ENCODE measurements at regions not wholly inside any gene's neighbourhood (a gene's known extent, or its start where the extent isn't known, plus 50 kb on each side); places are given as distances from the start of the nearest gene placed in this dataset.

DNA sequence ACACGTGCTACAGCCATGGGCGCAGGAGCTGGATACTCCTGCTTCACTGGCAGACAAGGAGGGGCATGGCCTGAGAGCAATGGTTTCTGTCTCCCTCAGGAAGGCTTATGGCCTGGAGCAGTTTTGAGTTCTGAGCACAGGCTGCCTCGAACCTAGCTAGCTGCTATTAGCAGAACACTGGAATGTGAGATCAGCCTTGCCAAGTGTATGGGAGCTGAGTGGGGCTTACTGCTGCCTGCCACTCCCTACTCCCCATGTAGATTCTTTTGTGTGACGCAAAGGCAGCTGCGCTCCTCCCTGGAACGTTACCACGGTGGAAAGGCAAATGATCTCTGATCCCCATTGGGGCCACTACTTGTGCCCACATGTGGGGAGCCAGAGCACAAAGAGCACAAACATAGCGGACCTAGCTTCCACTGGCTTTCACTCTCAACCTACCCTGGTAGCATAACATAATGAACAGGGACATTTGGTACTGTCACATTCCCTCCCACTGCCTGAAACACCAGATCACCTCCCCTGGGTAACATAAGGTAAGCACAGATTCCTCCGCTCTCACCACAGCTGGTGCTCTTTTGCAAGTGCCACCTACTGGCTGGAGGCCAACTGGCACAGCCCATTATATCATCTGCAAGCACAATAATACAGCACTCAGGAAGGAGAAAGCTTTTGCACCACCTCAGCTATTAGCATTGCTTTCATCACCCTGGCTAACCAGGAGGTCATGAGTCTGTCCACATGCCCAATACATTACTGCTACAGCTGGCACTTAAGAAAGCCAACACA, 84.6 kb upstream of the GUCY1A2 start:
- no peak for DNase-seq (ENCODE audit: extremely low read depth, insufficient read length)
- H3K4me3 ChIP-seq (replicated peaks; ENCODE audit: low read depth, low read length) = no peak overlapping the region
- H3K36me3 ChIP-seq (ENCODE audit: control insufficient read depth, insufficient read depth, low read length) = no peaks in the 10 kb centered on the region
- H3K27me3 ChIP-seq (replicated peaks; ENCODE audit: control insufficient read depth, insufficient read depth, low read length) = no peaks in the 10 kb centered on the region
- TF ChIP-seq, protein P1, sequence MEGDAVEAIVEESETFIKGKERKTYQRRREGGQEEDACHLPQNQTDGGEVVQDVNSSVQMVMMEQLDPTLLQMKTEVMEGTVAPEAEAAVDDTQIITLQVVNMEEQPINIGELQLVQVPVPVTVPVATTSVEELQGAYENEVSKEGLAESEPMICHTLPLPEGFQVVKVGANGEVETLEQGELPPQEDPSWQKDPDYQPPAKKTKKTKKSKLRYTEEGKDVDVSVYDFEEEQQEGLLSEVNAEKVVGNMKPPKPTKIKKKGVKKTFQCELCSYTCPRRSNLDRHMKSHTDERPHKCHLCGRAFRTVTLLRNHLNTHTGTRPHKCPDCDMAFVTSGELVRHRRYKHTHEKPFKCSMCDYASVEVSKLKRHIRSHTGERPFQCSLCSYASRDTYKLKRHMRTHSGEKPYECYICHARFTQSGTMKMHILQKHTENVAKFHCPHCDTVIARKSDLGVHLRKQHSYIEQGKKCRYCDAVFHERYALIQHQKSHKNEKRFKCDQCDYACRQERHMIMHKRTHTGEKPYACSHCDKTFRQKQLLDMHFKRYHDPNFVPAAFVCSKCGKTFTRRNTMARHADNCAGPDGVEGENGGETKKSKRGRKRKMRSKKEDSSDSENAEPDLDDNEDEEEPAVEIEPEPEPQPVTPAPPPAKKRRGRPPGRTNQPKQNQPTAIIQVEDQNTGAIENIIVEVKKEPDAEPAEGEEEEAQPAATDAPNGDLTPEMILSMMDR (IDR thresholded peaks at IDR 0.05; ENCODE audit: insufficient read depth, low read length, poor library complexity, severe bottlenecking) = peak; percentile 23

DNA sequence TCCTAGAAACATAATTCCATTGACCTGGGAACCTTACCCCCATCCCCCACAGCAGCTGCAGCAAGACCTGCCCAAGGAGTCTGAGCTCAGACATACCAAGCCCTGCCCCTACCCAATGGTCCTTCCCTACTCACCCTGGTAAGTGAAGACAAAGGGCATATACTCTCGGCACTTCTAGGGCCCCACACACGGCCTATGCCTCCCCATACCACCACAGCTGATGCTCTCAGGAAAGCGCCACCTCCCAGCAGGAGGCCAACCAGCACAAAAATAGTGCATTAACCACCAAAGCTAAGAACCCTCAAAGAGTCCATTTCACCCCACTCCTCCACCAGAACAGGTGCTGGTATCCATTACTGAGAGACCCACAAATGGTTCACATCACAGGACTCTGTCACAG, 74.4 kb upstream of the GUCY1A2 start:
- TF ChIP-seq, protein P1 (IDR thresholded peaks at IDR 0.05; ENCODE audit: insufficient read depth, low read length, poor library complexity, severe bottlenecking) = no peak
- H3K27me3 ChIP-seq (replicated peaks; ENCODE audit: control insufficient read depth, insufficient read depth, low read length) = no peaks in the 10 kb centered on the region
- no peaks in the 10 kb centered on the region for H3K36me3 ChIP-seq (ENCODE audit: control insufficient read depth, insufficient read depth, low read length)
- no peak for DNase-seq (ENCODE audit: extremely low read depth, insufficient read length)
- no peak overlapping the region for H3K4me3 ChIP-seq (replicated peaks; ENCODE audit: low read depth, low read length)

DNA sequence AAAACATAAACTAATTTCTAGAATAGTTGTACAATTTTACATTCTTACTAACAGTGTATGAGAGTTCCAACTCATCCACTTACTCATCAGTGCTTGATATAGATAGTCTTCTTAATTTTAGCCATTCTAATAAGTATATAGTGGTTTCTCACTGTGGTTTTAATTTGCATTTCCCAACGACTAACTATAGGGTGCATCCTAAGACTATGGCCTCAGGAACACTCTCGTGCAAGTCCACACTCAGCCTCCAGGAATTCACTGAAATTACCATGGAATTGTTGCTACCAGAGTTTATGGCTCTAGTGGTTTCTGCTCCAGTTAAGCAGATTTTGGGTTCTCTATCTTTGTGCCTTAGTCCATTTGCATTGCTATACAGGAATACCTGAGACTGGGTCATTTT, 60.1 kb upstream of the GUCY1A2 start:
- TF ChIP-seq, protein P1 (IDR thresholded peaks at IDR 0.05; ENCODE audit: insufficient read depth, low read length, poor library complexity, severe bottlenecking) = no peak
- H3K36me3 ChIP-seq (ENCODE audit: control insufficient read depth, insufficient read depth, low read length) = no peaks in the 10 kb centered on the region

DNA sequence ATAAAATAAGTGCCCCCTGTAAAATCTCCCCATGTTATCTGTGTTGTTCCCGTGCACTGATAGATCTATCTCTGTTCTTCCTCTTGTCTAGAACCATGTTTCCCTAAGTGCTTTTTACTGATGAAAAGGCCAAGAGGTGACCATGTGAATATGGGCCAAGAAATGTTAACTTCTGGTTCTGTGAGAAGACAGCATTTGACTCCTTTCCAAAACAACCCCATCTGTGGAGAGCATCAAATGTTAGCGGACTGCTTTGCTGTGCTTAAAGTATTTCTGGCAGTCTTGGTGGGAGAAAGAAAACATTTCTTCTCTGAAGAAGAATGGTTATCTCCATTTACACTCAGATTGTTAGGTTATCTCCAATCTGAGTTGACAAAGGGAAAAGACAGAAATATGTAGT, 58.6 kb upstream of the GUCY1A2 start:
- Histone ChIP-seq H3K36me3 (ENCODE audit: control insufficient read depth, insufficient read depth, low read length) (no peaks in the 10 kb centered on the region), H3K27me3 (replicated peaks; ENCODE audit: control insufficient read depth, insufficient read depth, low read length) (no peaks in the 10 kb centered on the region), H3K4me3 (replicated peaks; ENCODE audit: low read depth, low read length) (no peak overlapping the region)
- TF ChIP-seq, protein P1 (IDR thresholded peaks at IDR 0.05; ENCODE audit: insufficient read depth, low read length, poor library complexity, severe bottlenecking) = no peak
- DNase-seq (ENCODE audit: extremely low read depth, insufficient read length) = no peak

More for the DNA sequence above, 60.1 kb upstream of the GUCY1A2 start:
- H3K4me3 ChIP-seq (replicated peaks; ENCODE audit: low read depth, low read length) = no peak overlapping the region
- H3K27me3 ChIP-seq (replicated peaks; ENCODE audit: control insufficient read depth, insufficient read depth, low read length) = no peaks in the 10 kb centered on the region
- no peak for DNase-seq (ENCODE audit: extremely low read depth, insufficient read length)

GRCh38 chr11:107071129-107071528, 52.9 kb upstream of the GUCY1A2 start:
- H3K27me3 ChIP-seq (replicated peaks; ENCODE audit: control insufficient read depth, insufficient read depth, low read length) = no peaks in the 10 kb centered on the region
- no peak overlapping the region for H3K4me3 ChIP-seq (replicated peaks; ENCODE audit: low read depth, low read length)
- no peaks in the 10 kb centered on the region for H3K36me3 ChIP-seq (ENCODE audit: control insufficient read depth, insufficient read depth, low read length)
- TF ChIP-seq, protein P1 (IDR thresholded peaks at IDR 0.05; ENCODE audit: insufficient read depth, low read length, poor library complexity, severe bottlenecking) = no peak
- DNase-seq (ENCODE audit: extremely low read depth, insufficient read length) = no peak

Measured in GM06990 (cell line).